NCI-H2227 (cell line): ENCODE measurements at regions not wholly inside any gene's neighbourhood (a gene's known extent, or its start where the extent isn't known, plus 50 kb on each side); places are given as distances from the start of the nearest gene placed in this dataset.
"Not testable (repeated sequence)": the region's sequence is repeated elsewhere in the genome, so short reads cannot be mapped to it uniquely, and the experiment has no call there.

ENCODE experiments used
- DNase-seq: peaks from one replicate; lab custom pipeline; 2025; ENCODE audit not compliant: unreplicated experiment; lab: John Stamatoyannopoulos, UW

GRCh38 chr1:242738702-242739645 lies 214.5 kb upstream of the PLD5 start:
- no peak for DNase-seq

- no peak for DNase-seq
Observed at GRCh38 chr1:242736611-242737010, 212.1 kb upstream of the PLD5 start.

- DNase-seq: no peak
Observed at GRCh38 chr1:242735323-242735722, 210.8 kb upstream of the PLD5 start.

- DNase-seq: no peak
Observed at GRCh38 chr1:242731446-242731845, 206.9 kb upstream of the PLD5 start.

GRCh38 chr1:242728696-242729095 lies 204.2 kb upstream of the PLD5 start:
- DNase-seq: no peak

GRCh38 chr1:242723044-242723716 lies 198.7 kb upstream of the PLD5 start:
- DNase-seq: peak; percentile 17

GRCh38 chr1:242718967-242719366 lies 194.5 kb upstream of the PLD5 start:
- no peak for DNase-seq

- DNase-seq: no peak
Observed at GRCh38 chr1:242712248-242712647, 187.8 kb upstream of the PLD5 start.

GRCh38 chr1:242710847-242711246 lies 186.3 kb upstream of the PLD5 start:
- no peak for DNase-seq

GRCh38 chr1:242710286-242710685 lies 185.8 kb upstream of the PLD5 start:
- no peak for DNase-seq

- DNase-seq: no peak
Observed at GRCh38 chr1:242703467-242703866, 179.0 kb upstream of the PLD5 start.

- no peak for DNase-seq
Observed at GRCh38 chr1:242692988-242693387, 168.5 kb upstream of the PLD5 start.

GRCh38 chr1:242691610-242691945 lies 167.1 kb upstream of the PLD5 start:
- DNase-seq: no peak

GRCh38 chr1:242690849-242691609 lies 166.5 kb upstream of the PLD5 start:
- DNase-seq: no peak

- DNase-seq: no peak
Observed at GRCh38 chr1:242689378-242689777, 164.9 kb upstream of the PLD5 start.

GRCh38 chr1:242674951-242675645 lies 150.6 kb upstream of the PLD5 start:
- DNase-seq: no peak

- no peak for DNase-seq
Observed at GRCh38 chr1:242673652-242674051, 149.2 kb upstream of the PLD5 start.

- DNase-seq: not testable (repeated sequence)
Observed at GRCh38 chr1:242673165-242673564, 148.7 kb upstream of the PLD5 start.

- DNase-seq: no peak
Observed at GRCh38 chr1:242670019-242670418, 145.5 kb upstream of the PLD5 start.

- no peak for DNase-seq
Observed at GRCh38 chr1:242662886-242663285, 138.4 kb upstream of the PLD5 start.

GRCh38 chr1:242653772-242654171 lies 129.3 kb upstream of the PLD5 start:
- not testable (repeated sequence) for DNase-seq
